Testis (tissue), 2 donors: ENCODE measurements at regions not wholly inside any gene's neighbourhood (a gene's known extent, or its start where the extent isn't known, plus 50 kb on each side); places are given as distances from the start of the nearest gene placed in this dataset.

Experiments
- POLR2A ChIP-seq: fragments of 450-650 bp; IDR thresholded peaks from one replicate; pipeline ENCODE4 v1.6.1; 2017; ENCODE audit warnings: antibody characterized with exemption, mild to moderate bottlenecking, moderate library complexity
- TF ChIP-seq, protein P1 (sequence below), 3 experiments: fragments of 450-650 bp in 2 of 3; fragments of 200-600 bp in 1 of 3; sonication (generic) in 1 of 3; IDR thresholded peaks; one replicate each; pipeline ENCODE4 v1.5.1; 2016 to 2019; ENCODE audit warnings: antibody characterized with exemption in 3 of 3, mild to moderate bottlenecking in 2 of 3, moderate library complexity in 1 of 3

DNA sequence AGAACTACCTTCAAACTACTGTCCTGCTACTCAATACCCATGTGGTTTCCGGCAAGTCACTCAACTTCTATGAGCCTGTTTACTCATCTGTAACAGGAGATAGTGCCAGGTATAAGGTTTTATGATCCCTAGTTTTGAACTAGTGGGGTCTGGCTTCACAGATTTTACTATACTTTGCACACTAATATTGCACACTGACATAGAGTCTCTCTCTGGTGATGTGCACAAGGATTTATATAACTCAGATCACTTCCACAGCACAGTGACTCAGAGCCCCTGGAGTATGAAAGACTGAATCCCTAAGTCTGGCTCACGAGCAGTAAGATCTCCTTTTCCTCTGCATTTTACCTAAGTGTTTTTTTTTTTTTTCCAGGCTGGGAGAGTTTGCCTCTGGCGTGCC is 69.7 kb upstream of the SLC38A2 start:
- TF ChIP-seq, protein P1, sequence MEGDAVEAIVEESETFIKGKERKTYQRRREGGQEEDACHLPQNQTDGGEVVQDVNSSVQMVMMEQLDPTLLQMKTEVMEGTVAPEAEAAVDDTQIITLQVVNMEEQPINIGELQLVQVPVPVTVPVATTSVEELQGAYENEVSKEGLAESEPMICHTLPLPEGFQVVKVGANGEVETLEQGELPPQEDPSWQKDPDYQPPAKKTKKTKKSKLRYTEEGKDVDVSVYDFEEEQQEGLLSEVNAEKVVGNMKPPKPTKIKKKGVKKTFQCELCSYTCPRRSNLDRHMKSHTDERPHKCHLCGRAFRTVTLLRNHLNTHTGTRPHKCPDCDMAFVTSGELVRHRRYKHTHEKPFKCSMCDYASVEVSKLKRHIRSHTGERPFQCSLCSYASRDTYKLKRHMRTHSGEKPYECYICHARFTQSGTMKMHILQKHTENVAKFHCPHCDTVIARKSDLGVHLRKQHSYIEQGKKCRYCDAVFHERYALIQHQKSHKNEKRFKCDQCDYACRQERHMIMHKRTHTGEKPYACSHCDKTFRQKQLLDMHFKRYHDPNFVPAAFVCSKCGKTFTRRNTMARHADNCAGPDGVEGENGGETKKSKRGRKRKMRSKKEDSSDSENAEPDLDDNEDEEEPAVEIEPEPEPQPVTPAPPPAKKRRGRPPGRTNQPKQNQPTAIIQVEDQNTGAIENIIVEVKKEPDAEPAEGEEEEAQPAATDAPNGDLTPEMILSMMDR (IDR thresholded peaks at IDR 0.05) = no peak
- TF ChIP-seq POLR2A = no peak
